GM23338 (cell line): ENCODE measurements at regions not wholly inside any gene's neighbourhood (a gene's known extent, or its start where the extent isn't known, plus 50 kb on each side); places are given as distances from the start of the nearest gene placed in this dataset.

Source experiments
- ATAC-seq: fragments of 200-7000 bp; cut with Tn5 transposase; 3 replicates; pipeline ENCODE4 v1.9.1; 2020
- DNase-seq: peaks from one replicate; pipeline ENCODE4 v3.0.0-alpha.2; 2015; ENCODE audit warnings: low spot score
- H2AFZ ChIP-seq: fragments of 200-600 bp; sonication (generic); 2 replicates; pipeline ENCODE4 v1.8.0; 2016; ENCODE audit warnings: antibody characterized with exemption, mild to moderate bottlenecking, moderate library complexity
- H3F3A ChIP-seq: fragments of 200-600 bp; sonication (generic); replicated peaks from 2 replicates; pipeline ENCODE4 v1.8.0; 2017; ENCODE audit warnings: antibody characterized with exemption, mixed run types, low read depth
- H3K27ac ChIP-seq: fragments of 200-600 bp; sonication (generic); 2 replicates; pipeline ENCODE4 v1.6.1; 2016; ENCODE audit warnings: low read depth
- H3K27me3 ChIP-seq: fragments of 200-600 bp; sonication (generic); 2 replicates; pipeline ENCODE4 v1.8.0; 2016; ENCODE audit warnings: mild to moderate bottlenecking, mixed run types, moderate library complexity; ENCODE audit not compliant: insufficient read depth
- H3K36me3 ChIP-seq: fragments of 200-600 bp; sonication (generic); 2 replicates; pipeline ENCODE4 v1.8.0; 2016; ENCODE audit warnings: mild to moderate bottlenecking; ENCODE audit not compliant: insufficient read depth
- H3K4me1 ChIP-seq: fragments of 200-600 bp; sonication (generic); 2 replicates; pipeline ENCODE4 v1.8.0; 2016; ENCODE audit warnings: mild to moderate bottlenecking, moderate library complexity; ENCODE audit not compliant: insufficient read depth
- H3K4me2 ChIP-seq: fragments of 200-600 bp; sonication (generic); 2 replicates; pipeline ENCODE4 v1.7.1; 2017; ENCODE audit warnings: mixed run types
- H3K4me3 ChIP-seq: fragments of 200-600 bp; sonication (generic); 2 replicates; pipeline ENCODE4 v1.6.1; 2016; ENCODE audit warnings: mixed run types
- H3K79me2 ChIP-seq: fragments of 200-600 bp; sonication (generic); replicated peaks from 2 replicates; pipeline ENCODE4 v1.8.0; 2017; ENCODE audit warnings: mild to moderate bottlenecking; ENCODE audit not compliant: insufficient read depth
- H3K9me2 ChIP-seq: fragments of 200-600 bp; sonication (generic); 2 replicates; pipeline ENCODE4 v1.8.0; 2017; ENCODE audit not compliant: insufficient read depth
- H4K20me1 ChIP-seq: fragments of 200-600 bp; sonication (generic); replicated peaks from 2 replicates; pipeline ENCODE4 v1.8.0; 2017; ENCODE audit warnings: mild to moderate bottlenecking; ENCODE audit not compliant: insufficient read depth
- H3K27ac Mint-ChIP-seq: 2 replicates; pipeline ENCODE4 v1.8.0; 2020; ENCODE audit warnings: inconsistent platforms, mild to moderate bottlenecking, moderate library complexity, mixed read lengths
- H3K27me3 Mint-ChIP-seq: 3 replicates; pipeline ENCODE4 v1.8.0; 2022; ENCODE audit warnings: low read depth, mild to moderate bottlenecking, moderate library complexity, mixed read lengths, inconsistent platforms; ENCODE audit not compliant: insufficient read depth, poor library complexity
- H3K36me3 Mint-ChIP-seq: 3 replicates; pipeline ENCODE4 v1.8.0; 2021; ENCODE audit warnings: low read depth, mild to moderate bottlenecking, inconsistent platforms, moderate library complexity, mixed read lengths
- H3K4me1 Mint-ChIP-seq: 3 replicates; pipeline ENCODE4 v1.8.0; 2020; ENCODE audit warnings: mild to moderate bottlenecking, inconsistent platforms, mixed read lengths
- H3K4me3 Mint-ChIP-seq: 3 replicates; pipeline ENCODE4 v1.8.0; 2021; ENCODE audit warnings: moderate library complexity, mild to moderate bottlenecking, inconsistent platforms, mixed read lengths
- H3K9me3 Mint-ChIP-seq: 3 replicates; pipeline ENCODE4 v1.8.0; 2020; ENCODE audit warnings: moderate library complexity, mild to moderate bottlenecking, inconsistent platforms, mixed read lengths
- CREB1 ChIP-seq: fragments of 250-450 bp; sonication (Bioruptor Pico); IDR thresholded peaks from 2 replicates; pipeline ENCODE4 v1.5.0; 2020; ENCODE audit warnings: low read depth, mild to moderate bottlenecking, moderate library complexity
- EZH2 ChIP-seq: fragments of 200-600 bp; sonication (generic); IDR thresholded peaks from one replicate; pipeline ENCODE4 v1.8.0; 2017; ENCODE audit warnings: antibody characterized with exemption, mild to moderate bottlenecking, low read depth; ENCODE audit not compliant: unreplicated experiment
- EZH2phosphoT487 ChIP-seq: fragments of 200-600 bp; sonication (generic); IDR thresholded peaks from one replicate; pipeline ENCODE4 v1.8.1; 2018; ENCODE audit warnings: antibody characterized with exemption; ENCODE audit not compliant: unreplicated experiment
- REST ChIP-seq: IDR thresholded peaks from one replicate; pipeline ENCODE4 v1.6.1; 2018; ENCODE audit warnings: antibody characterized with exemption; ENCODE audit not compliant: unreplicated experiment
- STAT1 ChIP-seq: IDR thresholded peaks from one replicate; pipeline ENCODE4 v1.6.1; 2016; ENCODE audit warnings: antibody characterized with exemption; ENCODE audit not compliant: unreplicated experiment
- ZNF331 ChIP-seq: fragments of 250-450 bp; sonication (Bioruptor Pico); IDR thresholded peaks from 2 replicates; pipeline ENCODE4 v1.5.0; 2020; ENCODE audit warnings: low read depth, mild to moderate bottlenecking, moderate library complexity
- ZNF462 ChIP-seq: fragments of 250-450 bp; sonication (Bioruptor Pico); IDR thresholded peaks from 2 replicates; pipeline ENCODE4 v1.5.0; 2020; ENCODE audit warnings: mild to moderate bottlenecking, moderate library complexity

GRCh38 chr17:77617516-77617915 lies 341.0 kb upstream of the TNRC6C start:
- H3K36me3 ChIP-seq: no peaks in the 10 kb centered on the region
- Mint-ChIP-seq H3K4me1 (peaks cover 25% of the 10 kb centered on the region), H3K36me3 (peaks cover 5% of the 10 kb centered on the region; the same call in 2 of the 3 replicates), H3K27me3 (peaks cover 20% of the 10 kb centered on the region), H3K27ac (no peak overlapping the region), H3K4me3 (no peak overlapping the region), H3K9me3 (peaks cover 19% of the 10 kb centered on the region)
- H3K27ac ChIP-seq: no peak overlapping the region
- ATAC-seq (no peak), DNase-seq (no peak)
- H3K4me2 ChIP-seq: no peak overlapping the region
- no peaks in the 10 kb centered on the region for H3F3A ChIP-seq
- H3K79me2 ChIP-seq: no peaks in the 10 kb centered on the region
- H2AFZ ChIP-seq: 0 out of 2 replicates have a peak overlapping the region, but pooled peaks have one; percentile 43
- TF ChIP-seq EZH2phosphoT487 (no peak), ZNF331 (CRISPR knock-in tag) (no peak), REST (no peak), STAT1 (no peak), ZNF462 (no peak), EZH2 (no peak), CREB1 (no peak)
- H3K9me2 ChIP-seq: no peaks in the 10 kb centered on the region
- H3K4me1 ChIP-seq: peaks cover 12% of the 10 kb centered on the region
- H3K4me3 ChIP-seq: no peak overlapping the region
- H4K20me1 ChIP-seq: no peaks in the 10 kb centered on the region
- H3K27me3 ChIP-seq: no peaks in the 10 kb centered on the region
